HTR-8/SVneo (cell line): ENCODE measurements at regions not wholly inside any gene's neighbourhood (a gene's known extent, or its start where the extent isn't known, plus 50 kb on each side); places are given as distances from the start of the nearest gene placed in this dataset.

Experiments used
- DNase-seq: peaks from one replicate; pipeline ENCODE4 v3.0.0; 2011; ENCODE audit warnings: low spot score, mixed read lengths; ENCODE audit not compliant: insufficient read length
- FAIRE-seq: peaks from 2 replicates; lab custom pipeline; 2011; peaks lifted over from hg19 to GRCh38; lab: Jason Lieb, UNC

GRCh38 chr9:85276741-85277140 is 465.0 kb downstream of the AGTPBP1 start:
- DNase-seq (no peak), FAIRE-seq (no peak)

GRCh38 chr9:85269811-85270210 is 471.9 kb downstream of the AGTPBP1 start:
- DNase-seq: no peak
- no peak for FAIRE-seq

- FAIRE-seq (no peak), DNase-seq (no peak)
Observed at GRCh38 chr9:85268131-85268530, 473.6 kb downstream of the AGTPBP1 start.

DNA sequence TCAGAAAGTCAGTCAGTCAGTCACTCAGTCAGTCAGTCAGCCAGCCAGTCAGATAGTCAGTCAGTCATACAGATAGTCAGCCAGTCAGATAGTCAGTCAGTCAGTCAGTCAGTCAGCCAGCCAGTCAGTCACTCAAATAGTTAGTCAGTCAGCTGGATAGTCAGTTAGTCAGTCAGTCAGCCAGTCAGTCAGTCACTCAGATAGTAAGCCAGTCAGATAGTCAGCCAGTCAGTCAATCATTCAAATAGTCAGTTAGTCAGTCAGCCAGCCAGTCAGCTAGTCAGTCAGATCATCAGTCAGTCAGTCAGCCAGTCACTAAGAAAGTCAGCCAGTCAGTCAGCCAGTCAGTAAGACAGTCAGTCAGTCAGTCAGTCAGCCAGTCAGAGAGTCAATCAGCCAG is 477.1 kb downstream of the AGTPBP1 start:
- no peak for DNase-seq

DNA sequence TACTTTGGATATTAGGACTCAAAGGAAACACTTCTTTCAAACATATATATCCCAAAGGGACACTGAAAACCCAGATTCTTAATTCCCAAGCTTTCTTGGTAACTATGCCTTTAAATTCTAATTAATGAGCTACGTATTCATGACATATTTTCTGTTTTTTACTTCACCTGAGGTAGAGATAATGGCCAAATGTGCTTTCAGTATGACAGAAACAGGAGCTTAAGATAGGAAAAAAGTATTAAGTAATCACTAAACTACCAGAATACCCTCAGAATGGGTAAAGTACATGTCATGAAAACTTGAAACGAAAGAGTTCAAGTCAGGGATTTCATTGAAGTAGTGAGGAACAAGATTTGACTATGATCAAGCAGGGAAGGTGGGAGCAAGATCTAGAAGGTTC is 478.5 kb downstream of the AGTPBP1 start:
- DNase-seq (no peak), FAIRE-seq (no peak)

More for the DNA sequence above, 477.1 kb downstream of the AGTPBP1 start:
- FAIRE-seq: no peak

- DNase-seq (no peak), FAIRE-seq (no peak)
Observed at GRCh38 chr9:85262333-85262732, 479.4 kb downstream of the AGTPBP1 start.

DNA sequence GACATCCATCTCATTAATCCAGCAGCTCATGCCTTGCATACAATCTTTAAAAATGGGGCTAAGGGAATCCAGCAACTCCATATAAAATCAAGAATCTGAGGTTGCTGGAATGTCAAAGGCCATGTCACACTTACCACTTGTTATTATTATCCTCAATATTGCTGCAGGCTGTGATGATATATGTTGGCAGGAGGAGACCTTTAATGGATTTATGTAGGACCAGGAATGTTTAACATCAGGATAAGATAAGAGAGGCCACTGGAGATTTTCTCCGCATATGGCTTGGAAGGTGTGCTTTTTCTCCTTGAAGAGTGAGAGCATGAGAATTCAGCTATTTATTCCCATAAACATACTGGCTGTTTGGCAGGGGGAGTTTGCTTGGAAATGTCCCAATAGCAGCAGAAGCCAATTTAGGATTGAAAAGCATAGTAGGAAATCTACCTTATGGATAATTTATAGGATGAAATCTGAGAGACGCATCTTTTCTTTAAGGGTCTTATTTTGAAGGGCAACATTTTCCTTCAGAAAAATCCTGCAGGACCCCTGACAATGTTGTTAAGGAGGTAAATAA is 481.4 kb downstream of the AGTPBP1 start:
- no peak for FAIRE-seq
- no peak for DNase-seq

GRCh38 chr9:85258823-85259370 is 482.9 kb downstream of the AGTPBP1 start:
- DNase-seq (peak; percentile 6), FAIRE-seq (no peak)

- DNase-seq (no peak), FAIRE-seq (no peak)
Observed at GRCh38 chr9:85258236-85258635, 483.5 kb downstream of the AGTPBP1 start.

DNA sequence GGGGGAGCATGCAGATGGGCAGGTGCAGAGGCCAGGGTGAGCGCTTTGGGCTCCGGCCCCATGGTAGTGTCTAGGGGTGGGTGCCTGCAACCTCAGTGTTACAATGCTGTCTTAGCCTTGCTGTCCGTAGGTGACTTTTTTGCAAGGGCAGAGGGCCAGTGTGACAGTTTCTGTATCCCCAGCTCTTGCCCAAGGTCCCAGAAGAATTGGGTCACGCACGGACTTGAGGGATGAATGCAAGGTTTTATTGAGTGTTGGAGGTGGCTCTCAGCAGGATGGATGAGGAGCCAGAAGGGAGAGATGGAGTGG is 492.5 kb downstream of the AGTPBP1 start:
- DNase-seq (no peak), FAIRE-seq (no peak)

GRCh38 chr9:85248514-85249312 is 493.0 kb downstream of the AGTPBP1 start:
- FAIRE-seq (no peak), DNase-seq (no peak)

GRCh38 chr9:85246541-85246940 is 495.2 kb downstream of the AGTPBP1 start:
- DNase-seq: no peak
- no peak for FAIRE-seq

DNA sequence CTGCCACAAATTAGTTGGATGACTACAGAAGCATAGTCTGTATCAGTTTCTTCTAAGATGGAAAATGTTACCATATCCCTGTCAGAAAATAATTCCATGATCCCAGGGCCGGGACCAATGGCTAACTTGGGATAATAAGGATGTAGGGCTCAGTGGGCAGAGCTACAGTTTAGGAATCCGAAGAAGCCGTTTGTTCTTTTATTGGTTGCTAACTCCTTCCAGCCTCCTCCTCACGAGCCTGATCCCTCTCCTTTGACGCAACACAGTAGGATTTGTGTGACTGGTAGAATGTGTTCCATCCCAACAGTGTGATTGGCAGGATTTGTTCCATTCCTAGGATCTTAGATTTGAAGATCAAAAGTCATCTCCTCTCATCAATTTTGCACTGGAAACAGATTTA is 496.9 kb downstream of the AGTPBP1 start:
- FAIRE-seq (no peak), DNase-seq (no peak)

DNA sequence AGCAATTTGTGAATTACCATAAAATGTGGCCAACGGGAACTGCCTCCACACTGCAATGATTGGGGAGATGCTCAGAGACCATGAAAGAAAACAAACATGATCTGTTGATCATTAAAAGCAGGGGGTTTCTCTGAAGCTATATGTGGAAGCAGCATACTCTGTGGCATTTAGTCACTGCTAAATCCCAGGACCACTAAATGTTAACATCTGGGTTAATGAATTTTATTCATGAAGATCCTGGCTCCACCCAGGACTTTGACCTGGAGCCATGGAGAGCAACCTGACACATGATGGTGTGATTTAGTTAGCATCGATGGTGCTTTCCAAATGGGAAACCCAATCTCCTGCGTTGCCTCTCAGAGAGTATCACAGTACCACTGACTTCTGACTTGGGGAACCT is 497.8 kb downstream of the AGTPBP1 start:
- DNase-seq: no peak
- no peak for FAIRE-seq

DNA sequence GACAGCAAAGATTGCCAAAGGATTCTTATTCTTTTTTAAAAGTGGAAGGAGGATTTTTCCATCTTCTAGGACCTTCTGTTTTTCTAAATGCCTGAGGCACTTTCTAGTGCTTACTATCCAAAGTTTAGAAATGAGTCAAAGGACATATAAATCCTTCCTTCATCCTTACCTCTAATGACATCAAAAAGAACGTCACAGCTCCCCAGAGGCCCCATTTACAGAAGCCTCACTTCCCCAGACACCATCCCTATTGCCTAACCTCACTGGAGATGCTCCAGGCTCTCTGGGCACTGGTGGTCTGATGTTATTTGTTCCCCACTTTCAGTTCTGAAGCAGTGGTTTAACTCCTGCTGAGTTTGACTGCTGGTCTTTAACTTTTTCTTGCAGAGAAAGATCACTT is 504.3 kb downstream of the AGTPBP1 start:
- DNase-seq: no peak
- FAIRE-seq: no peak

GRCh38 chr9:85230081-85230480 is 511.7 kb downstream of the AGTPBP1 start:
- no peak for FAIRE-seq
- DNase-seq: no peak

GRCh38 chr9:85228111-85228855 is 513.5 kb downstream of the AGTPBP1 start:
- FAIRE-seq (no peak), DNase-seq (no peak)

DNA sequence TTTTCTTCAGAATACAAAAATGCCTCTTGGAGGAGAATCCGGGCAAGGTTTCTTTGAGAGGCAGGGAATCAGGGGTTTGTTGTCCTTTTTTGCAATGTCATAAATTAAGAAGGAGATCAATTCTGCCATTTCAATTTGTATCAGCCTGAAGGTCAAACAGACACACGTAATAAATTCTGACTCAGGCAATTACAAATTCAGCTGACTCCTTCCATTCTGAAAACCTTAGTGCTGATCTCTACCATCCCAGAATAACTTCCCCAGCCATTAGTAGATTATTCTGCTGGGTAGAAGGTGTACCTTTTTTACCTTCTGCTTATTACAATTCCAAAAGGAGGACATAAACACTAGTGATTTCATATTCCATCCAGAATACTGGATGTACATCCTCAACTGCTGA is 516.6 kb downstream of the AGTPBP1 start:
- no peak for FAIRE-seq

DNA sequence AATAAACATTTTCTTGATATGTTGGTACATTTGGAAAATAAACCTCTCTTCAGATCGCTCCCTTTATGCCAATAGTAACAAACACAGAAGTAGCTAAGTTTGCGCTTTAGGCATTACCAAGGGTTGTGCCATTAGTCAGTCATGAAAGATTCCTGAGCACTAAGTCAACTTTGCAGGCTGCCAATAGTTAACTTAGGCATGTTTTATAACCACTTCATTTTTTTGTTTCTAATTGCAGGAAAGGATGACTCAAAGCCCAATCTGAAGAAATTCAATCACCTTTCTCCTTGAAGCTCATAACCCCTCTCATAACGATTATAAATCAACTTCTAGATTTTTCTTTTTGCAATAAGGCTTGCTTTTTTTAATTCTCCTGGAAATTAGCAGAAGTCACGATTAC is 517.0 kb downstream of the AGTPBP1 start:
- FAIRE-seq: no peak
- DNase-seq: no peak

More for the DNA sequence above, 516.6 kb downstream of the AGTPBP1 start:
- no peak for DNase-seq

DNA sequence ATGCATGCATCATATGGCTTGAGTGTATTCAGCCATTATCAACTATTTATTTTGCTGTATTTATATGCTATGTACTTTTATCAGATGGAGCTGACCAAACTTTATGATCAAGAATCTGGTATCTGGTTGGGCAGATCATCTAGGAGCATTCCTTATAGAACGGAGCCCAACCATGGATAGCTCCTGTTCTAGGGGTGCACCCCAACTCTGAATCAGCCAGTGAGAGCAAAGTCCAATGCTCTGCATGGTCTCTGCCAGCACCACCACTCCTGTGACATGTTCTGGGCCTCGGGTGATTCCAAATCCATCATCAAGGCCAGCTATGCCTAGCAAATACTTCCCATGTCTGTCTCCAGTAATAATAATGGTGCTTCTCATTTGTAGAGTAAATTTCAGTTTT is 517.5 kb downstream of the AGTPBP1 start:
- no peak for DNase-seq
- no peak for FAIRE-seq

- FAIRE-seq (no peak), DNase-seq (no peak)
Observed at GRCh38 chr9:85223506-85224125, 518.1 kb downstream of the AGTPBP1 start.
